SK-N-SH (cell line): ENCODE measurements at regions not wholly inside any gene's neighbourhood (a gene's known extent, or its start where the extent isn't known, plus 50 kb on each side); places are given as distances from the start of the nearest gene placed in this dataset.

Source experiments
- CTCF ChIA-PET: fragments of 300-600, 350-600 bp; formaldehyde crosslinking; extraction: SDS; loops from one replicate; lab custom pipeline; 2021; lab: Yijun Ruan, JAX
- POLR2A ChIA-PET: fragments of 350-600 bp; sonication (Branson Sonifier 250); formaldehyde crosslinking; extraction: SDS; loops from one replicate; lab custom pipeline; 2020; ENCODE audit warnings: antibody characterized with exemption, inconsistent platforms; lab: Yijun Ruan, JAX
- DNase-seq: peaks from one replicate; pipeline ENCODE4 v3.0.0; 2012
- H2AFZ ChIP-seq: fragments of 200-600 bp; sonication (generic); 2 replicates; pipeline ENCODE4 v1.8.1; 2016; ENCODE audit warnings: antibody characterized with exemption, mild to moderate bottlenecking, low read depth
- H3F3A ChIP-seq: fragments of 200-600 bp; sonication (generic); replicated peaks from 2 replicates; pipeline ENCODE3; 2016; ENCODE audit warnings: antibody characterized with exemption, mild to moderate bottlenecking; ENCODE audit not compliant: insufficient read depth
- H3K27ac ChIP-seq, 2 experiments: fragments of 200-500 bp in 1 of 2; fragments of 200-600 bp in 1 of 2; sonication (Bioruptor generic) in 1 of 2; sonication (generic), shearing (Covaris generic) in 1 of 2; 2 replicates each; pipeline versions ENCODE4 v1.5.1 to v1.6.1; 2014 to 2016; ENCODE audit warnings: low read depth in 2 of 2, inconsistent platforms in 1 of 2, low read length in 1 of 2, mild to moderate bottlenecking in 1 of 2, mixed read lengths in 1 of 2
- H3K27me3 ChIP-seq: fragments of 200-600 bp; sonication (generic), shearing (Covaris generic); 2 replicates; pipeline ENCODE4 v1.6.1; 2016; ENCODE audit warnings: mixed run types; ENCODE audit not compliant: insufficient read depth
- H3K36me3 ChIP-seq, 2 experiments: fragments of 200-500 bp in 1 of 2; fragments of 200-600 bp in 1 of 2; sonication (Bioruptor generic) in 1 of 2; sonication (generic) in 1 of 2; replicated peaks in 1 of 2; 2 replicates each; pipeline versions ENCODE3 to v1.5.1; 2014 to 2016; ENCODE audit warnings: low read length in 1 of 2, mild to moderate bottlenecking in 1 of 2; ENCODE audit not compliant: insufficient read depth in 2 of 2, control insufficient read depth in 1 of 2
- H3K4me1 ChIP-seq, 2 experiments: fragments of 200-500 bp in 1 of 2; fragments of 200-600 bp in 1 of 2; sonication (Bioruptor generic) in 1 of 2; sonication (generic), shearing (Covaris generic) in 1 of 2; 2 replicates each; pipeline versions ENCODE4 v1.5.1 to v1.6.1; 2014 to 2016; ENCODE audit warnings: low read depth in 1 of 2, low read length in 1 of 2, mixed run types in 1 of 2; ENCODE audit not compliant: insufficient read depth in 2 of 2, control insufficient read depth in 1 of 2
- H3K4me2 ChIP-seq: fragments of 200-600 bp; sonication (generic), shearing (Covaris generic); 2 replicates; pipeline ENCODE4 v1.6.1; 2017; ENCODE audit warnings: mixed run types
- H3K4me3 ChIP-seq, 2 experiments: fragments of 200-500 bp in 1 of 2; fragments of 200-600 bp in 1 of 2; sonication (Bioruptor generic) in 1 of 2; sonication (generic), shearing (Covaris generic) in 1 of 2; 2 replicates each; pipeline versions ENCODE4 v1.5.1 to v1.8.1; 2014 to 2016; ENCODE audit warnings: low read depth in 2 of 2, inconsistent platforms in 1 of 2, low read length in 1 of 2, mild to moderate bottlenecking in 1 of 2, mixed read lengths in 1 of 2, moderate library complexity in 1 of 2
- H3K79me2 ChIP-seq: fragments of 200-600 bp; sonication (generic); 2 replicates; pipeline ENCODE4 v1.8.1; 2017; ENCODE audit warnings: mild to moderate bottlenecking; ENCODE audit not compliant: insufficient read depth
- H3K9ac ChIP-seq: fragments of 200-600 bp; sonication (generic); 2 replicates; pipeline ENCODE4 v1.6.1; 2017; ENCODE audit warnings: mixed run types
- H3K9me2 ChIP-seq: fragments of 200-600 bp; sonication (generic); 2 replicates; pipeline ENCODE4 v1.6.1; 2017; ENCODE audit warnings: mixed run types
- H3K9me3 ChIP-seq: fragments of 200-600 bp; sonication (generic); 2 replicates; pipeline ENCODE4 v1.6.1; 2017; ENCODE audit warnings: mixed run types, mild to moderate bottlenecking, moderate library complexity
- H4K20me1 ChIP-seq: fragments of 200-600 bp; sonication (generic); 2 replicates; pipeline ENCODE4 v1.6.1; 2017; ENCODE audit warnings: mild to moderate bottlenecking, mixed run types; ENCODE audit not compliant: insufficient read depth
- EP300 ChIP-seq, 2 experiments: IDR thresholded peaks; 2 replicates each; pipeline versions ENCODE4 v1.4.0 to v1.6.1; 2012; ENCODE audit warnings: borderline replicate concordance in 1 of 2, low read depth in 1 of 2, low read length in 1 of 2
- EZH2phosphoT487 ChIP-seq: fragments of 200-600 bp; sonication (generic); IDR thresholded peaks from 2 replicates; pipeline ENCODE4 v1.6.1; 2017; ENCODE audit warnings: low read depth, mixed run types, mild to moderate bottlenecking, antibody characterized with exemption, moderate library complexity, borderline replicate concordance
- GATA2 ChIP-seq: sonication (generic); formaldehyde crosslinking; IDR thresholded peaks from 2 replicates; pipeline ENCODE4 v1.5.0; 2020; ENCODE audit warnings: mild to moderate bottlenecking, missing genetic modification reagents
- RAD21 ChIP-seq: IDR thresholded peaks from 2 replicates; pipeline ENCODE4 v1.6.1; 2012; ENCODE audit warnings: mild to moderate bottlenecking, low read length
- RXRA ChIP-seq: IDR thresholded peaks from 2 replicates; pipeline ENCODE4 v1.4.0; 2012; ENCODE audit warnings: low read depth, mild to moderate bottlenecking, borderline replicate concordance
- SIN3A ChIP-seq: IDR thresholded peaks from 2 replicates; pipeline ENCODE4 v1.6.1; 2012; ENCODE audit warnings: low read depth, mild to moderate bottlenecking, low read length, moderate library complexity, borderline replicate concordance
- TAF1 ChIP-seq: IDR thresholded peaks from 2 replicates; pipeline ENCODE4 v1.6.1; 2012; ENCODE audit warnings: low read depth, mild to moderate bottlenecking, low read length, moderate library complexity, borderline replicate concordance
- TCF12 ChIP-seq: IDR thresholded peaks from 2 replicates; pipeline ENCODE4 v1.4.0; 2012
- TEAD4 ChIP-seq: IDR thresholded peaks from 2 replicates; pipeline ENCODE4 v1.4.0; 2012; ENCODE audit warnings: mild to moderate bottlenecking, borderline replicate concordance; ENCODE audit not compliant: insufficient read depth
- WGBS: methylation state at CpG from one replicate; pipeline ENCODE4 v1.1.6; 2017; ENCODE audit warnings: low lambda C conversion rate; 5-methylcytosine and 5-hydroxymethylcytosine counted together
- TF ChIP-seq, protein P1 (sequence below): IDR thresholded peaks from 2 replicates; pipeline ENCODE4 v1.4.0; 2012; ENCODE audit warnings: low read depth, borderline replicate concordance
- TF ChIP-seq, protein P2 (sequence below): fragments of 150-350 bp; IDR thresholded peaks from 2 replicates; pipeline ENCODE4 v1.6.1; 2017; ENCODE audit warnings: antibody characterized with exemption, low read length, low read depth, borderline replicate concordance
- TF ChIP-seq, protein P3 (sequence below): IDR thresholded peaks from 2 replicates; pipeline ENCODE4 v1.6.1; 2012; ENCODE audit warnings: mild to moderate bottlenecking, low read depth, low read length, moderate library complexity
- TF ChIP-seq, protein P4 (sequence below): fragments of 200-600 bp; sonication (generic); IDR thresholded peaks from 2 replicates; pipeline ENCODE4 v1.6.1; 2017; ENCODE audit warnings: antibody characterized with exemption, mild to moderate bottlenecking, moderate library complexity

DNA sequence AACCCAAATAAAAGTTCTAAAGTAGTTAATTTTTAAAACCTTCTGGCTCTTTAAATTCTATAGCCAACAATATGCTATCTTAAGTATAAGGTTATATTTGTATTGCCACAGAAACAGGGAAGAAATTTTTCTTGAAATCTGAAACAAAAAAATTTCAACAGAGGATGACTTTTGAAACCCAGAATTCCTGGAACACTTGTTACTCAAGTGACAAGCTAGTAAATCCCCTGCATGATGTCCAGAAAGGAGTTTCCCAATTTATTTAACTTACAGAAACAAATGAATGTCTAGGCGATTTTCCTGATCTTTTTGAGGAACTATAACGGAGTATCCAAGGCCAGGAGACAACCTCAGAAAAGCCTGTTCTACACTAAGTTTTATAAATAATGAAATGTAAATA, 69.6 kb downstream of the SLC41A2 start:
- H3K4me1 ChIP-seq = peaks cover 0 to 7% of the 10 kb centered on the region in 2 experiments; a peak in 2 of 4 replicates
- H3K27me3 ChIP-seq = no peaks in the 10 kb centered on the region
- H3K9me3 ChIP-seq = no peaks in the 10 kb centered on the region
- H3K27ac ChIP-seq = no peak overlapping the region
- DNase-seq = no peak
- CTCF ChIA-PET = interaction anchor here (1.3 to 6.1 kb wide), 3 partner anchors 10 to 506 kb away, joined by 4 to 43 read pairs (median 4); no protein-coding TSS in a partner anchor
- H3K79me2 ChIP-seq = no peaks in the 10 kb centered on the region
- no peaks in the 10 kb centered on the region for H4K20me1 ChIP-seq
- no peak for TF ChIP-seq EZH2phosphoT487
- no peak for TF ChIP-seq RAD21
- TF ChIP-seq, protein P1, sequence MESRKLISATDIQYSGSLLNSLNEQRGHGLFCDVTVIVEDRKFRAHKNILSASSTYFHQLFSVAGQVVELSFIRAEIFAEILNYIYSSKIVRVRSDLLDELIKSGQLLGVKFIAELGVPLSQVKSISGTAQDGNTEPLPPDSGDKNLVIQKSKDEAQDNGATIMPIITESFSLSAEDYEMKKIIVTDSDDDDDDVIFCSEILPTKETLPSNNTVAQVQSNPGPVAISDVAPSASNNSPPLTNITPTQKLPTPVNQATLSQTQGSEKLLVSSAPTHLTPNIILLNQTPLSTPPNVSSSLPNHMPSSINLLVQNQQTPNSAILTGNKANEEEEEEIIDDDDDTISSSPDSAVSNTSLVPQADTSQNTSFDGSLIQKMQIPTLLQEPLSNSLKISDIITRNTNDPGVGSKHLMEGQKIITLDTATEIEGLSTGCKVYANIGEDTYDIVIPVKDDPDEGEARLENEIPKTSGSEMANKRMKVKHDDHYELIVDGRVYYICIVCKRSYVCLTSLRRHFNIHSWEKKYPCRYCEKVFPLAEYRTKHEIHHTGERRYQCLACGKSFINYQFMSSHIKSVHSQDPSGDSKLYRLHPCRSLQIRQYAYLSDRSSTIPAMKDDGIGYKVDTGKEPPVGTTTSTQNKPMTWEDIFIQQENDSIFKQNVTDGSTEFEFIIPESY = no peak
- TF ChIP-seq RXRA = no peak
- TF ChIP-seq TEAD4 = no peak
- TF ChIP-seq TCF12 = no peak
- no peak for TF ChIP-seq GATA2 (CRISPR knock-in tag)
- no peak for TF ChIP-seq SIN3A
- TF ChIP-seq, protein P2, sequence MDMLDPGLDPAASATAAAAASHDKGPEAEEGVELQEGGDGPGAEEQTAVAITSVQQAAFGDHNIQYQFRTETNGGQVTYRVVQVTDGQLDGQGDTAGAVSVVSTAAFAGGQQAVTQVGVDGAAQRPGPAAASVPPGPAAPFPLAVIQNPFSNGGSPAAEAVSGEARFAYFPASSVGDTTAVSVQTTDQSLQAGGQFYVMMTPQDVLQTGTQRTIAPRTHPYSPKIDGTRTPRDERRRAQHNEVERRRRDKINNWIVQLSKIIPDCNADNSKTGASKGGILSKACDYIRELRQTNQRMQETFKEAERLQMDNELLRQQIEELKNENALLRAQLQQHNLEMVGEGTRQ = no peak
- no peak for TF ChIP-seq TAF1
- TF ChIP-seq EP300 (IDR thresholded peaks at IDR 0.05; ENCODE audit: borderline replicate concordance in 1 of 2, low read depth in 1 of 2, low read length in 1 of 2) = no peak
- TF ChIP-seq, protein P3, sequence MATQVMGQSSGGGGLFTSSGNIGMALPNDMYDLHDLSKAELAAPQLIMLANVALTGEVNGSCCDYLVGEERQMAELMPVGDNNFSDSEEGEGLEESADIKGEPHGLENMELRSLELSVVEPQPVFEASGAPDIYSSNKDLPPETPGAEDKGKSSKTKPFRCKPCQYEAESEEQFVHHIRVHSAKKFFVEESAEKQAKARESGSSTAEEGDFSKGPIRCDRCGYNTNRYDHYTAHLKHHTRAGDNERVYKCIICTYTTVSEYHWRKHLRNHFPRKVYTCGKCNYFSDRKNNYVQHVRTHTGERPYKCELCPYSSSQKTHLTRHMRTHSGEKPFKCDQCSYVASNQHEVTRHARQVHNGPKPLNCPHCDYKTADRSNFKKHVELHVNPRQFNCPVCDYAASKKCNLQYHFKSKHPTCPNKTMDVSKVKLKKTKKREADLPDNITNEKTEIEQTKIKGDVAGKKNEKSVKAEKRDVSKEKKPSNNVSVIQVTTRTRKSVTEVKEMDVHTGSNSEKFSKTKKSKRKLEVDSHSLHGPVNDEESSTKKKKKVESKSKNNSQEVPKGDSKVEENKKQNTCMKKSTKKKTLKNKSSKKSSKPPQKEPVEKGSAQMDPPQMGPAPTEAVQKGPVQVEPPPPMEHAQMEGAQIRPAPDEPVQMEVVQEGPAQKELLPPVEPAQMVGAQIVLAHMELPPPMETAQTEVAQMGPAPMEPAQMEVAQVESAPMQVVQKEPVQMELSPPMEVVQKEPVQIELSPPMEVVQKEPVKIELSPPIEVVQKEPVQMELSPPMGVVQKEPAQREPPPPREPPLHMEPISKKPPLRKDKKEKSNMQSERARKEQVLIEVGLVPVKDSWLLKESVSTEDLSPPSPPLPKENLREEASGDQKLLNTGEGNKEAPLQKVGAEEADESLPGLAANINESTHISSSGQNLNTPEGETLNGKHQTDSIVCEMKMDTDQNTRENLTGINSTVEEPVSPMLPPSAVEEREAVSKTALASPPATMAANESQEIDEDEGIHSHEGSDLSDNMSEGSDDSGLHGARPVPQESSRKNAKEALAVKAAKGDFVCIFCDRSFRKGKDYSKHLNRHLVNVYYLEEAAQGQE = no peak
- TF ChIP-seq, protein P4, sequence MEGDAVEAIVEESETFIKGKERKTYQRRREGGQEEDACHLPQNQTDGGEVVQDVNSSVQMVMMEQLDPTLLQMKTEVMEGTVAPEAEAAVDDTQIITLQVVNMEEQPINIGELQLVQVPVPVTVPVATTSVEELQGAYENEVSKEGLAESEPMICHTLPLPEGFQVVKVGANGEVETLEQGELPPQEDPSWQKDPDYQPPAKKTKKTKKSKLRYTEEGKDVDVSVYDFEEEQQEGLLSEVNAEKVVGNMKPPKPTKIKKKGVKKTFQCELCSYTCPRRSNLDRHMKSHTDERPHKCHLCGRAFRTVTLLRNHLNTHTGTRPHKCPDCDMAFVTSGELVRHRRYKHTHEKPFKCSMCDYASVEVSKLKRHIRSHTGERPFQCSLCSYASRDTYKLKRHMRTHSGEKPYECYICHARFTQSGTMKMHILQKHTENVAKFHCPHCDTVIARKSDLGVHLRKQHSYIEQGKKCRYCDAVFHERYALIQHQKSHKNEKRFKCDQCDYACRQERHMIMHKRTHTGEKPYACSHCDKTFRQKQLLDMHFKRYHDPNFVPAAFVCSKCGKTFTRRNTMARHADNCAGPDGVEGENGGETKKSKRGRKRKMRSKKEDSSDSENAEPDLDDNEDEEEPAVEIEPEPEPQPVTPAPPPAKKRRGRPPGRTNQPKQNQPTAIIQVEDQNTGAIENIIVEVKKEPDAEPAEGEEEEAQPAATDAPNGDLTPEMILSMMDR = no peak
- TF ChIP-seq, all 33 proteins: peak for 0
- H3F3A ChIP-seq = peaks cover 2% of the 10 kb centered on the region
- H2AFZ ChIP-seq = no peak overlapping the region
- peaks cover 0 to 6% of the 10 kb centered on the region in 2 experiments for H3K36me3 ChIP-seq
- WGBS = 79% methylated on average over 2 of the region's 2 CpGs
- no peak overlapping the region for H3K9ac ChIP-seq
- no peaks in the 10 kb centered on the region for H3K9me2 ChIP-seq
- H3K4me3 ChIP-seq = no peak overlapping the region
- no peak overlapping the region for H3K4me2 ChIP-seq
- POLR2A ChIA-PET = no interaction called here
